ENCODE measurements at regions not wholly inside any gene's neighbourhood (a gene's known extent, or its start where the extent isn't known, plus 50 kb on each side); places are given as distances from the start of the nearest gene placed in this dataset.
"Not testable (repeated sequence)": the region's sequence is repeated elsewhere in the genome, so short reads cannot be mapped to it uniquely, and the experiment has no call there.

DNA sequence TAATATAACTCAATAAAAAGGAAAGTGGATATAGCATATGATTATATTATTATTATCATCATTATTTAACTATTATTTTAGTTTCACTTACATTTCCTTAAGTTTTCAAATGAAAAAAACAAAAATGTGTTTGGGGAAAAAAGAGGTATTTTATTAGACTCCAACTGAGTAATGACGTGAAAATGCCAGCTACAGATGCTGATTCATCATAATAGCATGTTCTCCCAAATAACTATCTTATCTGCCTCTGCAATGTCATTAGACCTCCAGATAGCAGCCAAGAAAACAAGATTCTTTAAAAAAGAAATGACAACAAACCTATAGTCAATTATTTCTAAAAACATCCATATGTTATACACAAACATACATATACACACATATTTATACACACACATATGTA is 1071.9 kb upstream of the TMPRSS15 start:
- Histone ChIP-seq H3K27ac (no peak overlapping the region), H3K4me1 (no peaks in the 10 kb centered on the region), H3K9me3 (peaks cover 0 to 4% of the 10 kb centered on the region in 2 donors), H3K36me3 (no peaks in the 10 kb centered on the region), H3K27me3 (no peaks in the 10 kb centered on the region), H3K4me3 (no peak overlapping the region)
- intact Hi-C loops (cut with DNase I), result no loop called here
- no peak for DNase-seq (ENCODE audit: low spot score in 2 of 2)
- TF ChIP-seq, protein P1, sequence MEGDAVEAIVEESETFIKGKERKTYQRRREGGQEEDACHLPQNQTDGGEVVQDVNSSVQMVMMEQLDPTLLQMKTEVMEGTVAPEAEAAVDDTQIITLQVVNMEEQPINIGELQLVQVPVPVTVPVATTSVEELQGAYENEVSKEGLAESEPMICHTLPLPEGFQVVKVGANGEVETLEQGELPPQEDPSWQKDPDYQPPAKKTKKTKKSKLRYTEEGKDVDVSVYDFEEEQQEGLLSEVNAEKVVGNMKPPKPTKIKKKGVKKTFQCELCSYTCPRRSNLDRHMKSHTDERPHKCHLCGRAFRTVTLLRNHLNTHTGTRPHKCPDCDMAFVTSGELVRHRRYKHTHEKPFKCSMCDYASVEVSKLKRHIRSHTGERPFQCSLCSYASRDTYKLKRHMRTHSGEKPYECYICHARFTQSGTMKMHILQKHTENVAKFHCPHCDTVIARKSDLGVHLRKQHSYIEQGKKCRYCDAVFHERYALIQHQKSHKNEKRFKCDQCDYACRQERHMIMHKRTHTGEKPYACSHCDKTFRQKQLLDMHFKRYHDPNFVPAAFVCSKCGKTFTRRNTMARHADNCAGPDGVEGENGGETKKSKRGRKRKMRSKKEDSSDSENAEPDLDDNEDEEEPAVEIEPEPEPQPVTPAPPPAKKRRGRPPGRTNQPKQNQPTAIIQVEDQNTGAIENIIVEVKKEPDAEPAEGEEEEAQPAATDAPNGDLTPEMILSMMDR (IDR thresholded peaks at IDR 0.05), result no peak

DNA sequence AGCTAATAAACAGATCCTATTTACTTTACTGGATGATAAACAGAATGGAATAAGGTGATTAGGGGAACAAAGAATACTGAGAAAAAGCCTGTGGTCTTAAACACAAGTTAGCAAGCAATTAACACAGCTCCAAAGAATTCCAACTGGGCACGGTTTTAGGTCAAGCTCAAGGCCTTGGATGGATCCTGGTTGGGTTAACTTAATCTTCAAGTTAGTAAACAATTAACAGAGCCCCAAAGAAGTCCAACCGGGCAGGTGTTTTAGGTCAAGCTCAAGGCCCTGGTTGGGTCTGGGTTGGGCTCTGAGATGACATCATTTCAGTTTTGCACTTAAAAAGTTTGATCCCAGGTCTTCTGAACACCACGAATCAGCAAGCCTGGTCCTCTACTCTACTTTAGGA is 1086.3 kb upstream of the TMPRSS15 start:
- intact Hi-C loops (cut with DNase I), result no loop called here
- no peaks in the 10 kb centered on the region for H3K27me3 ChIP-seq
- TF ChIP-seq, protein P1 (IDR thresholded peaks at IDR 0.05), result no peak

DNA sequence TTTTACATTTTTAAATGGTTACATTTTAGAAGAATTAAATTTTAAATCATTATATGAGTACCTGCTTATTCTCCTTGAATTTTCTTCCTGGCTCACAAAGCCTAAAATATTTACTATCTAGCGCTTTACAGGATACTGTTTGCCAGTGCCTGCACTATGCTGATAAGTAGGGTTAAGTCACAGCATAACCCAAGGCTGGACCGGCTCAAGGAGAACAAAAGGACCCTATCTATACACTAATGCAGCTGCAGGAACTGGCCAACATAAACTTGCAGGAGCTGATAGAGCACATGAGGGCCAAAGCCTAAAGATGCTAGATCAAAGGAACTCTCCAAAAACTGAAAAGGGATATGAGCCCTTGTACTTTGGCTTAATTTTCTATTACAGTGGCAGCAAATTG is 1086.9 kb upstream of the TMPRSS15 start:
- H3K27me3 ChIP-seq, result no peaks in the 10 kb centered on the region
- H3K9me3 ChIP-seq, result no peaks in the 10 kb centered on the region
- intact Hi-C loops (cut with DNase I), result no loop called here
- DNase-seq (ENCODE audit: low spot score in 2 of 2), result no peak
- H3K4me3 ChIP-seq, result no peak overlapping the region
- TF ChIP-seq, protein P1 (IDR thresholded peaks at IDR 0.05), result no peak
- no peaks in the 10 kb centered on the region for H3K36me3 ChIP-seq
- H3K4me1 ChIP-seq, result no peaks in the 10 kb centered on the region
- no peak overlapping the region for H3K27ac ChIP-seq

More for the DNA sequence above, 1086.3 kb upstream of the TMPRSS15 start:
- H3K27ac ChIP-seq, result no peak overlapping the region
- DNase-seq (ENCODE audit: low spot score in 2 of 2), result no peak
- no peaks in the 10 kb centered on the region for H3K36me3 ChIP-seq
- no peaks in the 10 kb centered on the region for H3K9me3 ChIP-seq
- no peak overlapping the region for H3K4me3 ChIP-seq
- H3K4me1 ChIP-seq, result no peaks in the 10 kb centered on the region

DNA sequence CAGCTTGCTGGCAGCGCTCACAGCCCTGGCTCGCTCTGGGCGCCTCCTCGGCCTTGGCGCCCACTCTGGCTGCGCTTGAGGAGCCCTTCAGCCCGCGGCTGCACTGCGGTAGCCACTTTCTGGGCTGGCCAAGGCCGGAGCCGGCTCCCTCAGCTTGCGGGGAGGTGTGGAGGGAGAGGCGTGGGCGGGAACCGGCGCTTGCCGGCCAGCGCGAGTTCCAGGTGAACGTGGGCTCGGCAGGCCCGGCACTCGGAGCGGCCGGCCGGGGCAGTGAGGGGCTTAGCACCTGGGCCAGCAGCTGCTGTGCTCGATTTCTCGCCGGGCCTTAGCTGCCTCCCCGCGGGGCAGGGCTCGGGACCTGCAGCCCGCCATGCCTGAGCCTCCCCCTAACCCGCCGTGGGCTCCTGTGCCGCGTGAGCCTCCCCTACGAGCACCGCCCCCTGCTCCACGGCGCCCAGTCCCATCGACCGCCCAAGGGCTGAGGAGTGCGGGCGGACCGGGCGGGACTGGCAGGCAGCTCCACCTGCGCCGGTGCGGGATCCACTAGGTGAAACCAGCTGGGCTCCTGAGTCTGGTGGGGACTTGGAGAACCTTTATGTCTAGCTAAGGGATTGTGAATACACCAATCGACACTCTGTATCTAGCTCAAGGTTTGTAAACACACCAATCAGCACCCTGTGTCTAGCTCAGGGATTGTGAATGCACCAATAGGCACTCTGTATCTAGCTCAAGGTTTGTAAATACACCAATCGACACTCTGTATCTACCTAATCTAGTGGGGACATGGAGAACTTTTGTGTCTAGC is 1090.1 kb upstream of the TMPRSS15 start:
- H3K27ac ChIP-seq; H3K36me3 ChIP-seq; H3K4me1 ChIP-seq; DNase-seq (ENCODE audit: low spot score in 2 of 2); H3K9me3 ChIP-seq; H3K27me3 ChIP-seq; H3K4me3 ChIP-seq; intact Hi-C loops (cut with DNase I): not testable (repeated sequence)

DNA sequence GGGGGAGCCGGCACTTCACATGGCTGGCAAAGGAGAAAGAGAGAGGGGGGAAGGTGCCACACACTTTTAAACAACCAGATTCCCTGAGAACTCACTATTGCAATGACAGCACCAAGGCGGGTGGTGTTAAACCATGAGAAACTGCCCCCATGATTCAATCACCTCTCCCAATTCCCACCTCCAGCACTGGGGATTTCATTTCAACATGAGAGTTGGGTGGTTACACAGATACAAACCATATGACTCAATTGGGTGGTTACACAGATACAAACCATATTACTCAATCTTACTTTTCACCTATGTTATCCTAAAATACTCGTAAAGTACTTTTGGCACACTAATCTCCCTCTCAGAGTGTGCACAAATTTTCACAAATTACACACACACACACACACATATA is 1097.5 kb upstream of the TMPRSS15 start:
- H3K4me1 ChIP-seq, result no peaks in the 10 kb centered on the region
- no peak overlapping the region for H3K27ac ChIP-seq
- DNase-seq (ENCODE audit: low spot score in 2 of 2), result no peak
- H3K9me3 ChIP-seq, result no peaks in the 10 kb centered on the region
- intact Hi-C loops (cut with DNase I), result no loop called here
- H3K4me3 ChIP-seq, result no peak overlapping the region
- TF ChIP-seq, protein P1 (IDR thresholded peaks at IDR 0.05), result no peak
- H3K36me3 ChIP-seq, result no peaks in the 10 kb centered on the region
- H3K27me3 ChIP-seq, result no peaks in the 10 kb centered on the region

DNA sequence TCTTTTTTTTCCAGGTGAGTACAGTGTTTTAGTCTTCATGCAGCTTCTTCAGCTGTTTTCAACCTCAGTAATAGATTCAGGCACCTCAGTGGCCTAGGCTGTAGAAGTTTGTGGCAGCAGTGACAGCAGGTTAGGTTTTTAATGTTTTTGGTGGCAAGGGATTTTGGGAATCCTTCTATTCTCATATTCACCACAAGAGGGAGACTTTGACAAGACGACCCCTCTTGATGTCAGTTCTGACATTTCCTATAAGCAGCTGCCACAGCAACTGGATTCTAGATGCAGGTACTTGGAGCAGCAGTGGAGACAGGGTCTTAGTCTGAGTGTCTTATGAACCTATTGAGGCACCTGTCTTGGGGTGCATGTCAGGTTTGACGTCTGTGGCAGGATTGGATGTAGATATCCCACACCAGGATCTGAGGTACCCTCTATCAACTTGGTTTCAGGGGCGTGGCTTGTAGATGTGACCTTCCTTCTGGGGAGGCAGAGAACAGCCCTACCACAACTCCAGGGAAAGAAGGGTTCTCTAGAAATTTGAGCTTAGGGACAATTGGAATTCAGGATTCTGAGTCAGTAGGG is 1104.2 kb upstream of the TMPRSS15 start:
- H3K4me3 ChIP-seq, result no peak overlapping the region
- intact Hi-C loops (cut with DNase I), result no loop called here
- TF ChIP-seq, protein P1 (IDR thresholded peaks at IDR 0.05), result no peak
- no peak for DNase-seq (ENCODE audit: low spot score in 2 of 2)
- H3K27ac ChIP-seq, result no peak overlapping the region
- no peaks in the 10 kb centered on the region for H3K27me3 ChIP-seq
- H3K4me1 ChIP-seq, result no peaks in the 10 kb centered on the region
- H3K36me3 ChIP-seq, result no peaks in the 10 kb centered on the region
- H3K9me3 ChIP-seq, result no peaks in the 10 kb centered on the region
